HepG2 (cell line): ENCODE measurements at regions not wholly inside any gene's neighbourhood (a gene's known extent, or its start where the extent isn't known, plus 50 kb on each side); places are given as distances from the start of the nearest gene placed in this dataset.

Source experiments
- ATAC-seq: fragments of 200-7000 bp; cut with Tn5 transposase; 3 replicates; pipeline ENCODE4 v1.9.1; 2020; ENCODE audit warnings: mild to moderate bottlenecking, moderate library complexity
- BruUV-seq: library from RNA; stranded (reverse); fragments of 400-500 nt; replicated peaks from 2 replicates; lab custom pipeline; 2021; lab: Mats Ljungman, UMichigan
- CTCF ChIA-PET: fragments of 300-600 bp; formaldehyde crosslinking; extraction: SDS; loops from one replicate; lab custom pipeline; 2021; ENCODE audit warnings: low total read pairs, inconsistent platforms, low intra/inter-chr PET ratio; lab: Yijun Ruan, JAX
- POLR2A ChIA-PET: fragments of 350-600 bp; sonication (Branson Sonifier 250); formaldehyde crosslinking; loops from one replicate; lab custom pipeline; 2020; ENCODE audit warnings: antibody characterized with exemption, inconsistent platforms; lab: Yijun Ruan, JAX
- DNase-seq: peaks from one replicate; pipeline ENCODE4 v3.0.0-alpha.2; 2015; ENCODE audit warnings: low spot score
- FAIRE-seq: peaks from 3 replicates; lab custom pipeline; 2011; peaks lifted over from hg19 to GRCh38; lab: Jason Lieb, UNC
- H2AFZ ChIP-seq: one replicate; pipeline ENCODE4 v1.6.1; 2011; ENCODE audit warnings: low read length, inconsistent platforms
- H3K27ac ChIP-seq: fragments of 300-600 bp; 3 replicates; pipeline ENCODE4 v1.8.0; 2011; ENCODE audit warnings: mixed run types, mild to moderate bottlenecking, mixed read lengths, low read length, inconsistent platforms; ENCODE audit not compliant: insufficient read depth; ENCODE audit errors: extremely low read length
- H3K27me3 ChIP-seq, 2 experiments: fragments of 200-600 bp in 1 of 2; 2 replicates in 1 of 2; 3 replicates in 1 of 2; pipeline versions ENCODE4 v1.6.0 to v1.8.0; 2011; ENCODE audit warnings: low read length in 2 of 2, mild to moderate bottlenecking in 2 of 2, moderate library complexity in 2 of 2, inconsistent platforms in 1 of 2; ENCODE audit not compliant: insufficient read depth in 2 of 2, control insufficient read depth in 1 of 2
- H3K36me3 ChIP-seq, 2 experiments: fragments of 200-600 bp in 1 of 2; replicated peaks in 1 of 2; 2 replicates in 1 of 2; 3 replicates in 1 of 2; pipeline versions ENCODE4 v1.5.1 to v1.8.0; 2011; ENCODE audit warnings: low read length in 2 of 2, inconsistent platforms in 1 of 2; ENCODE audit not compliant: insufficient read depth in 2 of 2, control insufficient read depth in 1 of 2
- H3K4me1 ChIP-seq: 2 replicates; pipeline ENCODE4 v1.5.1; 2012; ENCODE audit warnings: low read length, inconsistent platforms; ENCODE audit not compliant: insufficient read depth
- H3K4me2 ChIP-seq: 2 replicates; pipeline ENCODE4 v1.6.0; 2011; ENCODE audit warnings: low read depth, low read length, inconsistent platforms
- H3K4me3 ChIP-seq, 3 experiments: fragments of 200-600 bp in 1 of 3; sonication (generic), shearing (Covaris generic) in 1 of 3; replicated peaks in 1 of 3; 2 replicates each; pipeline ENCODE4 v1.5.1; 2011 to 2016; ENCODE audit warnings: low read length in 3 of 3, inconsistent platforms in 2 of 3, low read depth in 2 of 3, mild to moderate bottlenecking in 2 of 3, control low read depth in 1 of 3, mixed read lengths in 1 of 3; ENCODE audit not compliant: insufficient read depth in 1 of 3
- H3K79me2 ChIP-seq: one replicate; pipeline ENCODE4 v1.6.1; 2011; ENCODE audit warnings: low read length, inconsistent platforms; ENCODE audit not compliant: insufficient read depth
- H3K9ac ChIP-seq: 2 replicates; pipeline ENCODE4 v1.6.0; 2011; ENCODE audit warnings: mild to moderate bottlenecking, low read depth, low read length, inconsistent platforms; ENCODE audit not compliant: insufficient read depth
- H3K9me3 ChIP-seq: 2 replicates; pipeline ENCODE4 v1.5.1; 2012; ENCODE audit warnings: mild to moderate bottlenecking, low read length
- H4K20me1 ChIP-seq: 2 replicates; pipeline ENCODE4 v1.6.0; 2011; ENCODE audit warnings: inconsistent platforms, mild to moderate bottlenecking, low read length, moderate library complexity; ENCODE audit not compliant: insufficient read depth
- WIZ ChIP-seq: sonication (generic); formaldehyde crosslinking; IDR thresholded peaks from 2 replicates; pipeline ENCODE4 v1.5.1; 2020; ENCODE audit warnings: mild to moderate bottlenecking, missing genetic modification reagents
- ZNF780A ChIP-seq: sonication (generic); formaldehyde crosslinking; IDR thresholded peaks from 2 replicates; pipeline ENCODE4 v1.8.0; 2022; ENCODE audit warnings: mild to moderate bottlenecking, missing genetic modification reagents, moderate library complexity
- ZNF790 ChIP-seq: sonication (generic); formaldehyde crosslinking; IDR thresholded peaks from 2 replicates; pipeline ENCODE4 v1.8.0; 2022; ENCODE audit warnings: missing genetic modification reagents, mild to moderate bottlenecking, borderline replicate concordance
- WGBS: methylation state at CpG from one replicate; pipeline ENCODE4 v1.1.6; 2017; ENCODE audit warnings: low lambda C conversion rate; 5-methylcytosine and 5-hydroxymethylcytosine counted together
- in situ Hi-C: cut with HindIII; loops from 2 replicates; pipeline ENCODE4 v1.10.0; 2017; ENCODE audit warnings: low pct_unique_long_range_greater_than_20kb; ENCODE audit not compliant: extremely low pct_ligation_motif_present
- intact Hi-C: fragments of 100-400 bp; cut with micrococcal nuclease; formaldehyde crosslinking; loops from one replicate; pipeline ENCODE4 v1.10.0; 2022; ENCODE audit not compliant: unreplicated experiment
- TF ChIP-seq, protein P1 (sequence below): sonication (generic); formaldehyde crosslinking; IDR thresholded peaks from 2 replicates; pipeline ENCODE4 v1.5.1; 2020; ENCODE audit warnings: mild to moderate bottlenecking, moderate library complexity, missing genetic modification reagents
- TF ChIP-seq, protein P2 (sequence below): sonication (generic); formaldehyde crosslinking; IDR thresholded peaks from 2 replicates; pipeline ENCODE4 v1.5.0; 2020; ENCODE audit warnings: mild to moderate bottlenecking, missing genetic modification reagents, borderline replicate concordance

- DNase-seq, result no peak
- no peak overlapping the region for H2AFZ ChIP-seq
Measured at GRCh38 chr4:155532373-155533085, 134.1 kb upstream of the GUCY1A1 start.

More at GRCh38 chr4:155532373-155533085, 134.1 kb upstream of the GUCY1A1 start:
- TF ChIP-seq, protein P1, sequence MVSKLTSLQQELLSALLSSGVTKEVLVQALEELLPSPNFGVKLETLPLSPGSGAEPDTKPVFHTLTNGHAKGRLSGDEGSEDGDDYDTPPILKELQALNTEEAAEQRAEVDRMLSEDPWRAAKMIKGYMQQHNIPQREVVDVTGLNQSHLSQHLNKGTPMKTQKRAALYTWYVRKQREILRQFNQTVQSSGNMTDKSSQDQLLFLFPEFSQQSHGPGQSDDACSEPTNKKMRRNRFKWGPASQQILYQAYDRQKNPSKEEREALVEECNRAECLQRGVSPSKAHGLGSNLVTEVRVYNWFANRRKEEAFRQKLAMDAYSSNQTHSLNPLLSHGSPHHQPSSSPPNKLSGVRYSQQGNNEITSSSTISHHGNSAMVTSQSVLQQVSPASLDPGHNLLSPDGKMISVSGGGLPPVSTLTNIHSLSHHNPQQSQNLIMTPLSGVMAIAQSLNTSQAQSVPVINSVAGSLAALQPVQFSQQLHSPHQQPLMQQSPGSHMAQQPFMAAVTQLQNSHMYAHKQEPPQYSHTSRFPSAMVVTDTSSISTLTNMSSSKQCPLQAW (CRISPR knock-in tag), result no peak
- TF ChIP-seq ZNF780A (CRISPR knock-in tag) (no peak), ZNF790 (CRISPR knock-in tag) (no peak), WIZ (no peak)
- TF ChIP-seq, protein P2, sequence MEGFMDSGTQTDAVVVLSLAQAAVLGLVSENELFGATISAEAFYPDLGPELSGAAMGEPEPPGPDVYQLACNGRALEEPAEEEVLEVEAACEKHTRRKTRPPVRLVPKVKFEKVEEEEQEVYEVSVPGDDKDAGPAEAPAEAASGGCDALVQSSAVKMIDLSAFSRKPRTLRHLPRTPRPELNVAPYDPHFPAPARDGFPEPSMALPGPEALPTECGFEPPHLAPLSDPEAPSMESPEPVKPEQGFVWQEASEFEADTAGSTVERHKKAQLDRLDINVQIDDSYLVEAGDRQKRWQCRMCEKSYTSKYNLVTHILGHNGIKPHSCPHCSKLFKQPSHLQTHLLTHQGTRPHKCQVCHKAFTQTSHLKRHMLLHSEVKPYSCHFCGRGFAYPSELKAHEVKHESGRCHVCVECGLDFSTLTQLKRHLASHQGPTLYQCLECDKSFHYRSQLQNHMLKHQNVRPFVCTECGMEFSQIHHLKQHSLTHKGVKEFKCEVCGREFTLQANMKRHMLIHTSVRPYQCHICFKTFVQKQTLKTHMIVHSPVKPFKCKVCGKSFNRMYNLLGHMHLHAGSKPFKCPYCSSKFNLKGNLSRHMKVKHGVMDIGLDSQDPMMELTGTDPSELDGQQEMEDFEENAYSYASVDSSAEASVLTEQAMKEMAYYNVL, result no peak
- Histone ChIP-seq H3K36me3 (no peaks in the 10 kb centered on the region), H3K4me2 (no peak overlapping the region), H3K9ac (no peak overlapping the region), H3K79me2 (no peaks in the 10 kb centered on the region), H3K4me1 (no peaks in the 10 kb centered on the region), H3K27ac (no peak overlapping the region), H3K27me3 (no peaks in the 10 kb centered on the region), H3K4me3 (no peak overlapping the region), H3K9me3 (no peaks in the 10 kb centered on the region), H4K20me1 (no peaks in the 10 kb centered on the region)
- ChIA-PET POLR2A (no interaction called here), CTCF (no interaction called here)
- in situ Hi-C loops, result no loop called here
- BruUV-seq, result no TSS peak
- ATAC-seq, result no peak
- FAIRE-seq, result no peak
- WGBS, result 42% methylated on average over 5 of the region's 5 CpGs
- intact Hi-C loops, result loop anchor here (1.0 kb wide), 1 partner anchor 23 kb away; no protein-coding TSS in a partner anchor
